ENCODE measurements at regions not wholly inside any gene's neighbourhood (a gene's known extent, or its start where the extent isn't known, plus 50 kb on each side); places are given as distances from the start of the nearest gene placed in this dataset.

- TF ChIP-seq E2F6 (IDR thresholded peaks at IDR 0.05; ENCODE audit: borderline replicate concordance in 1 of 2, extremely low read depth in 1 of 2, insufficient read depth in 1 of 2, insufficient read length in 1 of 2, low read depth in 1 of 2, low read length in 1 of 2, poor library complexity in 1 of 2, severe bottlenecking in 1 of 2) (no peak), POLR2AphosphoS2 (IDR thresholded peaks at IDR 0.05; ENCODE audit: low read length) (no peak)
Measured at GRCh38 chr9:18382243-18382642, 91.7 kb upstream of the ADAMTSL1 start.

Data from K562 (cell line).